HCT116 (cell line): ENCODE measurements at regions not wholly inside any gene's neighbourhood (a gene's known extent, or its start where the extent isn't known, plus 50 kb on each side); places are given as distances from the start of the nearest gene placed in this dataset.

Source experiments
- ATAC-seq: fragments of 200-7000 bp; cut with Tn5 transposase; 2 replicates; pipeline ENCODE4 v1.9.1; 2020; ENCODE audit warnings: mild to moderate bottlenecking, moderate library complexity
- BruUV-seq: library from RNA; stranded (reverse); fragments of 400-500 nt; replicated peaks from 2 replicates; lab custom pipeline; 2021; lab: Mats Ljungman, UMichigan
- CTCF ChIA-PET: fragments of 300-600 bp; sonication (Branson Sonifier 250); formaldehyde crosslinking; loops from one replicate; lab custom pipeline; 2021; ENCODE audit warnings: antibody characterized with exemption; lab: Charles Lee
- POLR2A ChIA-PET: fragments of 300-600, 350-600 bp; sonication (Branson Sonifier 250); formaldehyde crosslinking; loops from one replicate; lab custom pipeline; 2021; ENCODE audit warnings: antibody characterized with exemption; lab: Charles Lee
- RAD21 ChIA-PET, 2 experiments: fragments of 300-600 bp; sonication (Branson Sonifier 250); formaldehyde crosslinking; loops; one replicate each; lab custom pipeline; 2023; ENCODE audit warnings: low total read pairs in 2 of 2; ENCODE audit not compliant: uncharacterized antibody in 2 of 2, unreplicated experiment in 2 of 2, low non-redundant PET in 1 of 2; lab: Charles Lee
- DNase-seq: peaks from one replicate; pipeline ENCODE4 v3.0.0-alpha.2; 2010; ENCODE audit warnings: low read depth, low spot score
- H2AFZ ChIP-seq: fragments of 200-600 bp; shearing (Covaris generic), sonication (generic); 2 replicates; pipeline ENCODE4 v1.6.1; 2017; ENCODE audit warnings: low read depth, mixed run types, mixed read lengths, antibody characterized with exemption, low read length; ENCODE audit not compliant: poor library complexity, severe bottlenecking
- H3K27ac ChIP-seq: 2 replicates; pipeline ENCODE4 v1.5.1; 2012; ENCODE audit warnings: low read depth, low read length
- H3K27me3 ChIP-seq: fragments of 200-600 bp; sonication (generic); 2 replicates; pipeline ENCODE4 v1.6.1; 2016; ENCODE audit warnings: mixed run types, low read length, mixed read lengths; ENCODE audit not compliant: insufficient read depth
- H3K36me3 ChIP-seq, 2 experiments: fragments of 200-500 bp in 1 of 2; fragments of 200-600 bp in 1 of 2; sonication (Bioruptor generic) in 1 of 2; sonication (generic) in 1 of 2; 2 replicates each; pipeline versions ENCODE4 v1.5.1 to v1.6.1; 2014 to 2016; ENCODE audit warnings: low read length in 2 of 2, inconsistent platforms in 1 of 2, mixed read lengths in 1 of 2, mixed run types in 1 of 2; ENCODE audit not compliant: insufficient read depth in 2 of 2, control insufficient read depth in 1 of 2
- H3K4me1 ChIP-seq, 2 experiments: fragments of 200-600 bp in 1 of 2; sonication (generic) in 1 of 2; 2 replicates each; pipeline versions ENCODE4 v1.5.1 to v1.6.1; 2012 to 2017; ENCODE audit warnings: low read length in 2 of 2, inconsistent platforms in 1 of 2, mild to moderate bottlenecking in 1 of 2, mixed read lengths in 1 of 2, mixed run types in 1 of 2, moderate library complexity in 1 of 2; ENCODE audit not compliant: insufficient read depth in 2 of 2, control insufficient read depth in 1 of 2
- H3K4me2 ChIP-seq: fragments of 200-600 bp; sonication (generic); 2 replicates; pipeline ENCODE4 v1.6.1; 2017; ENCODE audit warnings: mixed run types, low read length, mixed read lengths
- H3K4me3 ChIP-seq, 2 experiments: fragments of 200-600 bp in 1 of 2; sonication (generic) in 1 of 2; replicated peaks in 1 of 2; 2 replicates each; pipeline ENCODE4 v1.5.1; 2011 to 2016; ENCODE audit warnings: low read length in 2 of 2, control low read depth in 1 of 2, low read depth in 1 of 2, mild to moderate bottlenecking in 1 of 2, mixed read lengths in 1 of 2, mixed run types in 1 of 2
- H3K79me2 ChIP-seq: fragments of 200-600 bp; sonication (generic); 2 replicates; pipeline ENCODE4 v1.6.1; 2017; ENCODE audit warnings: mild to moderate bottlenecking, mixed run types, low read length, moderate library complexity, mixed read lengths; ENCODE audit not compliant: insufficient read depth
- H3K9ac ChIP-seq: fragments of 200-600 bp; sonication (generic); 2 replicates; pipeline ENCODE4 v1.6.1; 2016; ENCODE audit warnings: low read length, mixed read lengths
- H3K9me2 ChIP-seq: fragments of 200-600 bp; sonication (generic), shearing (Covaris generic); 2 replicates; pipeline ENCODE4 v1.6.1; 2017; ENCODE audit warnings: mixed run types, mild to moderate bottlenecking, moderate library complexity; ENCODE audit not compliant: insufficient read depth
- H3K9me3 ChIP-seq, 2 experiments: fragments of 200-500 bp in 1 of 2; fragments of 200-600 bp in 1 of 2; sonication (Bioruptor generic) in 1 of 2; sonication (generic) in 1 of 2; 2 replicates each; pipeline ENCODE4 v1.6.1; 2014 to 2017; ENCODE audit warnings: low read length in 2 of 2, mixed read lengths in 2 of 2, inconsistent platforms in 1 of 2, low read depth in 1 of 2, mild to moderate bottlenecking in 1 of 2, mixed run types in 1 of 2, moderate library complexity in 1 of 2; ENCODE audit not compliant: control insufficient read depth in 1 of 2, insufficient read depth in 1 of 2
- H4K20me1 ChIP-seq: fragments of 200-600 bp; sonication (generic), shearing (Covaris generic); 2 replicates; pipeline ENCODE4 v1.6.1; 2017; ENCODE audit warnings: mixed run types, mild to moderate bottlenecking, moderate library complexity; ENCODE audit not compliant: insufficient read depth
- CEBPB ChIP-seq: IDR thresholded peaks from 2 replicates; pipeline ENCODE4 v1.6.1; 2012; ENCODE audit warnings: low read depth
- EGR1 ChIP-seq: IDR thresholded peaks from 2 replicates; pipeline ENCODE4 v1.6.1; 2012; ENCODE audit warnings: low read depth
- ELF1 ChIP-seq: IDR thresholded peaks from 2 replicates; pipeline ENCODE4 v1.6.1; 2012; ENCODE audit warnings: low read depth, borderline replicate concordance
- EZH2 ChIP-seq: fragments of 200-600 bp; sonication (generic); IDR thresholded peaks from 2 replicates; pipeline ENCODE4 v1.6.1; 2017; ENCODE audit warnings: antibody characterized with exemption, mixed run types
- EZH2phosphoT487 ChIP-seq: fragments of 200-600 bp; IDR thresholded peaks from 2 replicates; pipeline ENCODE4 v1.6.1; 2018; ENCODE audit warnings: antibody characterized with exemption, borderline replicate concordance
- FOSL1 ChIP-seq: IDR thresholded peaks from 2 replicates; pipeline ENCODE4 v1.6.1; 2012; ENCODE audit warnings: low read depth
- MAX ChIP-seq: IDR thresholded peaks from 2 replicates; pipeline ENCODE4 v1.6.1; 2012
- SRF ChIP-seq: IDR thresholded peaks from 2 replicates; pipeline ENCODE4 v1.6.1; 2012; ENCODE audit warnings: low read depth
- YY1 ChIP-seq: IDR thresholded peaks from 2 replicates; pipeline ENCODE4 v1.6.1; 2011; ENCODE audit warnings: low read length, low read depth, moderate library complexity, mild to moderate bottlenecking; ENCODE audit not compliant: insufficient replicate concordance; ENCODE audit errors: extremely low read depth
- ZBTB33 ChIP-seq: IDR thresholded peaks from 2 replicates; pipeline ENCODE4 v1.6.1; 2011; ENCODE audit warnings: mild to moderate bottlenecking, low read length, moderate library complexity; ENCODE audit not compliant: insufficient replicate concordance; ENCODE audit errors: extremely low read depth
- ZNF274 ChIP-seq: fragments of 200-500 bp; sonication (Bioruptor generic); IDR thresholded peaks from 2 replicates; pipeline ENCODE4 v1.6.1; 2014; ENCODE audit warnings: mild to moderate bottlenecking, low read depth, low read length, inconsistent platforms
- intact Hi-C: fragments of 100-400 bp; cut with micrococcal nuclease; formaldehyde crosslinking; loops from 2 replicates; pipeline ENCODE4 v1.10.0; 2022

- Histone ChIP-seq H3K36me3 (no peaks in the 10 kb centered on the region), H3K4me2 (no peak overlapping the region), H3K4me3 (no peak overlapping the region), H3K9ac (no peak overlapping the region), H3K27ac (no peak overlapping the region), H3K27me3 (no peaks in the 10 kb centered on the region), H4K20me1 (no peaks in the 10 kb centered on the region), H2AFZ (no peak overlapping the region), H3K79me2 (no peaks in the 10 kb centered on the region), H3K4me1 (no peaks in the 10 kb centered on the region), H3K9me3 (peaks cover 3 to 4% of the 10 kb centered on the region in 2 experiments; a peak in 3 of 4 replicates), H3K9me2 (no peaks in the 10 kb centered on the region)
- CTCF ChIA-PET: no interaction called here
- BruUV-seq: no TSS peak
- no peak for DNase-seq
- POLR2A ChIA-PET: no interaction called here
- intact Hi-C loops: no loop called here
- TF ChIP-seq CEBPB (no peak), YY1 (no peak), ZBTB33 (no peak), MAX (no peak), EZH2 (no peak), ELF1 (no peak), EGR1 (no peak), ZNF274 (no peak), EZH2phosphoT487 (no peak), FOSL1 (no peak), SRF (no peak)
- no peak for ATAC-seq
- RAD21 ChIA-PET: no interaction called here
Observed at GRCh38 chr18:77733292-77733903, 483.8 kb downstream of the GALR1 start.
